ENCODE measurements at regions not wholly inside any gene's neighbourhood (a gene's known extent, or its start where the extent isn't known, plus 50 kb on each side); places are given as distances from the start of the nearest gene placed in this dataset.

DNA sequence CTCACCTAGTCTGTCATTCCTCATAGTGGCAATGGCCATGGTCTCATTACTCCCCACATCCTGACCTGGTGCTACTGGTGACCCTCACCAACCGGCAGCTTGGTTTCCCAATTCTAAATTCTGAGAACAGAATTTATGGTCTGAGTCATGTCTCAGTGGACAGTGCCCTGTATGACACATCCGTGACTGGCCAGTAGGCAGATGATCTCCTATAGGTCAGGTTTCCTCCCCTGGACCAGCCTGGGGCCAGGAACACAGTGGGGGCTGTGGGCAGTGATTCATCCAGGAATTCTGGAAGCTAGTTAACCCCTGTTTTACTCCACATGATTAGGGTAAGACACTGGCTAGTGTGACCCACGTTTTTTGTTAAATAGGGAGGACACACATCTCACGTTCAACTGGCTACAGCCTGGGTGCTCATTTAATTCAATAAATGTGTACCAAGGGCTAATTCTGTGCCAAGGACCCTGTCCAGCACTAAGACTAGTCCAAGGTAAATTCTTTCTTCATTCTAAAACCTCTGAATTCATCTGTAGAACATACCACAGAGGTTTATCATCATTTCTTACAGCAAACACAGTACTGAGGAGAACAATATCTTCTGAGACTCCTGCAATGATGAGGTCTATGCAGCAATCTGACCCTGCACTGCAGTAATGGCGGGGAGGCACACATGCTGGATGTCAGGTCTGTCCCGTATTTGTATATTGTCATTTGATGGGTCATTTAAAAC lies 249.6 kb upstream of the TBX3 start:
- DNase-seq (ENCODE audit: extremely low spot score) = no peak
- no peak for TF ChIP-seq FOXK2 (IDR thresholded peaks at IDR 0.05)
- no peak for TF ChIP-seq HDGF (IDR thresholded peaks at IDR 0.05; ENCODE audit: borderline replicate concordance)
- no peak for TF ChIP-seq SUZ12 (IDR thresholded peaks at IDR 0.05)
- no peak for TF ChIP-seq ELF4 (IDR thresholded peaks at IDR 0.05)
- TF ChIP-seq, protein P1, sequence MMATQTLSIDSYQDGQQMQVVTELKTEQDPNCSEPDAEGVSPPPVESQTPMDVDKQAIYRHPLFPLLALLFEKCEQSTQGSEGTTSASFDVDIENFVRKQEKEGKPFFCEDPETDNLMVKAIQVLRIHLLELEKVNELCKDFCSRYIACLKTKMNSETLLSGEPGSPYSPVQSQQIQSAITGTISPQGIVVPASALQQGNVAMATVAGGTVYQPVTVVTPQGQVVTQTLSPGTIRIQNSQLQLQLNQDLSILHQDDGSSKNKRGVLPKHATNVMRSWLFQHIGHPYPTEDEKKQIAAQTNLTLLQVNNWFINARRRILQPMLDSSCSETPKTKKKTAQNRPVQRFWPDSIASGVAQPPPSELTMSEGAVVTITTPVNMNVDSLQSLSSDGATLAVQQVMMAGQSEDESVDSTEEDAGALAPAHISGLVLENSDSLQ (IDR thresholded peaks at IDR 0.05) = no peak
- TF ChIP-seq BHLHE40 (IDR thresholded peaks at IDR 0.05; ENCODE audit: borderline replicate concordance) = no peak
- TF ChIP-seq FOXA1 (IDR thresholded peaks at IDR 0.05) = no peak
- TF ChIP-seq SP1 (IDR thresholded peaks at IDR 0.05) = no peak
- TF ChIP-seq NFRKB (IDR thresholded peaks at IDR 0.05) = no peak
- no peak for TF ChIP-seq ZNF384 (IDR thresholded peaks at IDR 0.05)
- TF ChIP-seq FOXM1 (IDR thresholded peaks at IDR 0.05; ENCODE audit: borderline replicate concordance) = no peak
- no peak for TF ChIP-seq TARDBP (IDR thresholded peaks at IDR 0.05)
- no peak for TF ChIP-seq LEF1 (IDR thresholded peaks at IDR 0.05; ENCODE audit: borderline replicate concordance)
- POLR2A ChIA-PET = interaction anchor here (1.6 kb wide), 1 partner anchor 250 kb away, joined by 6 read pairs; the partner anchor contains the start of gene TBX3
- CTCF ChIA-PET = no interaction called here

DNA sequence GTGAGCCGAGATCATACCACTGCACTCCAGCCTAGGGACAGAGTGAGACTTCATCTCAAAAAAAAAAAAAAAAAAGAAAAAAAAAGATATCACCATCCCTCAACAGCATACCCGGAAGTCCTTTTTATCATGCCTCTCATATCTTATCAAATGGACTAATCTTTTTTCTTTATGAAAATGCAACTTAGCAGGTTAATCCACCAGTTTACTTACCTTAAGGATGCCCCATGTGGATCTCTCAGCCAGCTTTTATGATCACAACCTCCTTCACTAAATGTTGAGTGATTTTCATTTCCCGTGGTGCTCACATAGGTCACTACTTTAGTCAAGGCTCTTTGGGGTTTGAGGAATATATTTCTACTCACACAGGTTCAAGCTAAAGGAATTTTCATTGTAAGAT lies 248.8 kb upstream of the TBX3 start:
- CTCF ChIA-PET = no interaction called here
- POLR2A ChIA-PET = interaction anchor here (1.6 kb wide), 1 partner anchor 249 kb away, joined by 6 read pairs; the partner anchor contains the start of gene TBX3
- no peak for DNase-seq (ENCODE audit: extremely low spot score)
- TF ChIP-seq HDGF (IDR thresholded peaks at IDR 0.05; ENCODE audit: borderline replicate concordance) (no peak), BHLHE40 (IDR thresholded peaks at IDR 0.05; ENCODE audit: borderline replicate concordance) (no peak), ELF4 (IDR thresholded peaks at IDR 0.05) (no peak), FOXA1 (IDR thresholded peaks at IDR 0.05) (no peak), ARNT (IDR thresholded peaks at IDR 0.05) (no peak)

- POLR2A ChIA-PET = no interaction called here
- TF ChIP-seq BHLHE40 (IDR thresholded peaks at IDR 0.05; ENCODE audit: borderline replicate concordance) = no peak
- TF ChIP-seq HDGF (IDR thresholded peaks at IDR 0.05; ENCODE audit: borderline replicate concordance) = no peak
- TF ChIP-seq ZNF384 (IDR thresholded peaks at IDR 0.05) = no peak
- no peak for TF ChIP-seq NFRKB (IDR thresholded peaks at IDR 0.05)
- TF ChIP-seq, protein P1 (IDR thresholded peaks at IDR 0.05) = no peak
- no peak for TF ChIP-seq CTBP1 (IDR thresholded peaks at IDR 0.05; ENCODE audit: borderline replicate concordance)
- no peak for TF ChIP-seq ELF4 (IDR thresholded peaks at IDR 0.05)
- TF ChIP-seq SUZ12 (IDR thresholded peaks at IDR 0.05) = no peak
- TF ChIP-seq LEF1 (IDR thresholded peaks at IDR 0.05; ENCODE audit: borderline replicate concordance) = no peak
- TF ChIP-seq SP1 (IDR thresholded peaks at IDR 0.05) = no peak
- no peak for TF ChIP-seq TARDBP (IDR thresholded peaks at IDR 0.05)
- no peak for TF ChIP-seq FOXM1 (IDR thresholded peaks at IDR 0.05; ENCODE audit: borderline replicate concordance)
- TF ChIP-seq FOXA1 (IDR thresholded peaks at IDR 0.05) = no peak
- TF ChIP-seq FOXK2 (IDR thresholded peaks at IDR 0.05) = no peak
- TF ChIP-seq ARNT (IDR thresholded peaks at IDR 0.05) = no peak
- no peak for TF ChIP-seq L3MBTL2 (conservative IDR thresholded peaks at IDR 0.05)
- CTCF ChIA-PET = interaction anchor here (0.6 kb wide), 1 partner anchor 86 kb away, joined by 4 read pairs; no protein-coding TSS in a partner anchor
- no peak for DNase-seq (ENCODE audit: extremely low spot score)
Observed at GRCh38 chr12:114931025-114931424, 247.1 kb upstream of the TBX3 start.

DNA sequence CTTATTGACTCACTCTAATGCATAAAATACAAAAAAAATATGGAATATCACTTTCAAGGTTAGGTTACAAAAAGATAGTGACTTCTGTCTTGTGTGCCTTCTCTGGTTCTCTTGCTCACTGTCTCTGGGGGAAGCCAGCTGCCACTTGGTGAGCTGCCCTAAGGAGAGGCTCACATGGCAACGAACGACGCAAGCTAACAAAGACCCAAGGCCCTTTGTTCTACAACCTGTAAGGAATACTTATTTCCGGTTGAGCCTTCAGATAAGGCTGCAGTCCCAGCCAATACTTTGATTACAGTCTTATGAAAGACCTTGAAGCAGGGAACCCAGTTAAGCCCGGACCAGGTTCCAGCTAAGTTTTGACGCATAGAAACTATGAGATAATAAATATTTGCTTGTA lies 242.4 kb upstream of the TBX3 start:
- POLR2A ChIA-PET = no interaction called here

DNA sequence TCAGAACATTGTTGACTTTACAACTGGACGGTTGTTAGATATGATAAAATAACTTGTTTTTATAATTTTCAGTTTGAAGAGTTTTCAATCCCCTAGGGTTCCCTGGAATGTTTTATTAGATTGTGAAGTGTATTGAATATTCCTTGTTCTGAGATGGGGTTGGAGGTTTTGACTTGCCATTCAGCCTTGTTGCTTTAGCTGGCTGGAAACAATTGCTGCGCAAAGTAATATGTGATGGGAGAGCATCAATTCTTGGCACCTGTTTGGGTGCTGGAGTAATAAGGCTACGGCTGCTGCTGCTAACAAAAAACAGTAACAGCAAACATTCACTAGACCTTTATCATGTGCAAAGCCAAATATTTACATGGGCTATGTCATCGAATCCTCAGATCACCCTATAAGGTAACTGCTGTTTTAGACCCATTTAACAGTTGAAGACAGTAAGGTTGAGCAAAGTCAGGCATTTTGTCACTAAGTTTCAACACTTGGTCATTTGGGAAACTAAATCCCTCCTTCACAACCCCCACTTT lies 241.0 kb upstream of the TBX3 start:
- ChIA-PET CTCF (no interaction called here), POLR2A (no interaction called here)

More for the DNA sequence above, 242.4 kb upstream of the TBX3 start:
- no peak for DNase-seq (ENCODE audit: extremely low spot score)
- TF ChIP-seq HDGF (IDR thresholded peaks at IDR 0.05; ENCODE audit: borderline replicate concordance) (no peak), NFRKB (IDR thresholded peaks at IDR 0.05) (no peak), ZNF384 (IDR thresholded peaks at IDR 0.05) (no peak), ARNT (IDR thresholded peaks at IDR 0.05) (no peak), TARDBP (IDR thresholded peaks at IDR 0.05) (no peak), SP1 (IDR thresholded peaks at IDR 0.05) (no peak), BHLHE40 (IDR thresholded peaks at IDR 0.05; ENCODE audit: borderline replicate concordance) (no peak), L3MBTL2 (conservative IDR thresholded peaks at IDR 0.05) (no peak), FOXK2 (IDR thresholded peaks at IDR 0.05) (no peak), SUZ12 (IDR thresholded peaks at IDR 0.05) (no peak), FOXM1 (IDR thresholded peaks at IDR 0.05; ENCODE audit: borderline replicate concordance) (no peak), LEF1 (IDR thresholded peaks at IDR 0.05; ENCODE audit: borderline replicate concordance) (no peak)
- CTCF ChIA-PET = interaction anchor here (0.6 kb wide), 1 partner anchor 535 kb away, joined by 5 read pairs; no protein-coding TSS in a partner anchor

GRCh38 chr12:114921781-114922180 lies 237.8 kb upstream of the TBX3 start:
- TF ChIP-seq ELF4 (IDR thresholded peaks at IDR 0.05) (no peak), BHLHE40 (IDR thresholded peaks at IDR 0.05; ENCODE audit: borderline replicate concordance) (no peak), SUZ12 (IDR thresholded peaks at IDR 0.05) (no peak), SP1 (IDR thresholded peaks at IDR 0.05) (no peak), LEF1 (IDR thresholded peaks at IDR 0.05; ENCODE audit: borderline replicate concordance) (no peak), HDGF (IDR thresholded peaks at IDR 0.05; ENCODE audit: borderline replicate concordance) (no peak), FOXK2 (IDR thresholded peaks at IDR 0.05) (no peak), NFRKB (IDR thresholded peaks at IDR 0.05) (no peak), FOXA1 (IDR thresholded peaks at IDR 0.05) (no peak), TARDBP (IDR thresholded peaks at IDR 0.05) (no peak), ARNT (IDR thresholded peaks at IDR 0.05) (no peak), L3MBTL2 (conservative IDR thresholded peaks at IDR 0.05) (no peak), ZNF384 (IDR thresholded peaks at IDR 0.05) (no peak), FOXM1 (IDR thresholded peaks at IDR 0.05; ENCODE audit: borderline replicate concordance) (no peak), CTBP1 (IDR thresholded peaks at IDR 0.05; ENCODE audit: borderline replicate concordance) (no peak)
- TF ChIP-seq, protein P1 (IDR thresholded peaks at IDR 0.05) = no peak
- DNase-seq (ENCODE audit: extremely low spot score) = no peak
- POLR2A ChIA-PET = interaction anchor here (3.2 kb wide), 1 partner anchor 238 kb away, joined by 12 read pairs; the partner anchor contains the start of gene TBX3
- CTCF ChIA-PET = interaction anchor here (1.1 kb wide), 1 partner anchor 238 kb away, joined by 3 read pairs; the partner anchor contains the start of gene TBX3

More for the DNA sequence above, 241.0 kb upstream of the TBX3 start:
- no peak for DNase-seq (ENCODE audit: extremely low spot score)
- TF ChIP-seq FOXM1 (IDR thresholded peaks at IDR 0.05; ENCODE audit: borderline replicate concordance) (no peak), L3MBTL2 (conservative IDR thresholded peaks at IDR 0.05) (no peak), ARNT (IDR thresholded peaks at IDR 0.05) (no peak)
